Neutrophil (primary cell): ENCODE measurements at regions not wholly inside any gene's neighbourhood (a gene's known extent, or its start where the extent isn't known, plus 50 kb on each side); places are given as distances from the start of the nearest gene placed in this dataset.

ENCODE experiments used
- H3K27ac ChIP-seq: fragments of 200-600 bp; sonication (generic); 2 replicates; pipeline ENCODE4 v1.5.1; 2016; ENCODE audit warnings: mild to moderate bottlenecking, moderate library complexity
- H3K27me3 ChIP-seq: fragments of 200-600 bp; sonication (generic); 2 replicates; pipeline ENCODE4 v1.6.0; 2016; ENCODE audit warnings: mild to moderate bottlenecking
- H3K36me3 ChIP-seq: fragments of 200-600 bp; sonication (generic); 2 replicates; pipeline ENCODE4 v1.5.1; 2017
- H3K4me1 ChIP-seq, 2 experiments: fragments of 200-600 bp in 1 of 2; sonication (generic) in 1 of 2; 1 replicate in 1 of 2; 2 replicates in 1 of 2; pipeline versions ENCODE4 v1.5.1 to v1.6.1; 2013 to 2016; ENCODE audit warnings: low read depth in 1 of 2, low read length in 1 of 2, mild to moderate bottlenecking in 1 of 2, moderate library complexity in 1 of 2; ENCODE audit not compliant: control insufficient read depth in 1 of 2, insufficient read depth in 1 of 2
- H3K4me3 ChIP-seq, 2 experiments: fragments of 200-600 bp in 1 of 2; sonication (generic) in 1 of 2; 1 replicate in 1 of 2; 2 replicates in 1 of 2; pipeline ENCODE4 v1.5.1; 2013 to 2016; ENCODE audit warnings: low read depth in 1 of 2, low read length in 1 of 2, mild to moderate bottlenecking in 1 of 2, moderate library complexity in 1 of 2
- H3K9me3 ChIP-seq: fragments of 200-600 bp; sonication (generic); 2 replicates; pipeline ENCODE4 v1.5.1; 2016
- CTCF ChIP-seq: fragments of 200-600 bp; sonication (generic); IDR thresholded peaks from 2 replicates; pipeline ENCODE4 v1.5.1; 2016; ENCODE audit warnings: antibody characterized with exemption

- H3K27me3 ChIP-seq = no peaks in the 10 kb centered on the region
- no peak for TF ChIP-seq CTCF
- no peak overlapping the region for H3K27ac ChIP-seq
- H3K9me3 ChIP-seq = no peaks in the 10 kb centered on the region
- no peak overlapping the region for H3K4me3 ChIP-seq
- no peaks in the 10 kb centered on the region for H3K4me1 ChIP-seq
- no peaks in the 10 kb centered on the region for H3K36me3 ChIP-seq
Measured at GRCh38 chr5:165887147-165887546, 2381.7 kb downstream of the MAT2B start.

GRCh38 chr5:165892383-165892782 is 2387.0 kb downstream of the MAT2B start:
- Histone ChIP-seq H3K27ac (no peak overlapping the region), H3K4me1 (no peaks in the 10 kb centered on the region), H3K4me3 (no peak overlapping the region), H3K9me3 (no peaks in the 10 kb centered on the region), H3K36me3 (no peaks in the 10 kb centered on the region), H3K27me3 (no peaks in the 10 kb centered on the region)
- no peak for TF ChIP-seq CTCF

- TF ChIP-seq CTCF = no peak
- H3K27ac ChIP-seq = no peak overlapping the region
- H3K4me1 ChIP-seq = no peaks in the 10 kb centered on the region
- no peak overlapping the region for H3K4me3 ChIP-seq
- H3K36me3 ChIP-seq = no peaks in the 10 kb centered on the region
- H3K27me3 ChIP-seq = no peaks in the 10 kb centered on the region
- no peaks in the 10 kb centered on the region for H3K9me3 ChIP-seq
Measured at GRCh38 chr5:165894916-165895315, 2389.5 kb downstream of the MAT2B start.

- H3K4me1 ChIP-seq = no peaks in the 10 kb centered on the region
- no peak overlapping the region for H3K4me3 ChIP-seq
- no peaks in the 10 kb centered on the region for H3K36me3 ChIP-seq
- no peaks in the 10 kb centered on the region for H3K9me3 ChIP-seq
- no peaks in the 10 kb centered on the region for H3K27me3 ChIP-seq
- TF ChIP-seq CTCF = no peak
- no peak overlapping the region for H3K27ac ChIP-seq
Measured at GRCh38 chr5:165903835-165904234, 2387.6 kb upstream of the WWC1 start.

- H3K9me3 ChIP-seq = no peaks in the 10 kb centered on the region
- TF ChIP-seq CTCF = no peak
- H3K27me3 ChIP-seq = no peaks in the 10 kb centered on the region
- no peak overlapping the region for H3K27ac ChIP-seq
- no peak overlapping the region for H3K4me3 ChIP-seq
- H3K36me3 ChIP-seq = no peaks in the 10 kb centered on the region
- H3K4me1 ChIP-seq = no peaks in the 10 kb centered on the region
Measured at GRCh38 chr5:165906871-165907270, 2384.6 kb upstream of the WWC1 start.

GRCh38 chr5:165913059-165913458 is 2378.4 kb upstream of the WWC1 start:
- H3K36me3 ChIP-seq = no peaks in the 10 kb centered on the region
- no peak overlapping the region for H3K4me3 ChIP-seq
- TF ChIP-seq CTCF = no peak
- no peaks in the 10 kb centered on the region for H3K9me3 ChIP-seq
- no peaks in the 10 kb centered on the region for H3K27me3 ChIP-seq
- no peak overlapping the region for H3K27ac ChIP-seq
- no peaks in the 10 kb centered on the region for H3K4me1 ChIP-seq
